ENCODE measurements at regions not wholly inside any gene's neighbourhood (a gene's known extent, or its start where the extent isn't known, plus 50 kb on each side); places are given as distances from the start of the nearest gene placed in this dataset.

DNA sequence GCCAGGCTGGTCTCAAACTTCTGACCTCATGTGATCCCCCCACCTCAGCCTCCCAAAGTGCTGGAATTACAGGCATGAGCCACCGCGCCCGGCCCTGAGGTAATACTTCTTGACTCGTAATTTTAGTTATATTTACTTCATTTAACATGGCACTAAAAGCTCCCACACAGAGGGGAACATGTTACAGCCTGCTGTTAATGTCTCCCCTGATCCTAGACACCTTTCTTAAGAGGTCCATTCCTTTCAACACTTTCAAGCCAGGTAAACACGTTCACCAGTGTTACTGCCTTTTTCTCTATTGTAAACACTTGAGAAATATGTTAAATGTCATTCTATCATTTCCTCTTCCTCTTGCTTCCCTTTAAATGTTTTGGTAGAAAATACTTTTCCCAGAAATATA, 161.4 kb downstream of the METTL4 start:
- no peak for DNase-seq

DNA sequence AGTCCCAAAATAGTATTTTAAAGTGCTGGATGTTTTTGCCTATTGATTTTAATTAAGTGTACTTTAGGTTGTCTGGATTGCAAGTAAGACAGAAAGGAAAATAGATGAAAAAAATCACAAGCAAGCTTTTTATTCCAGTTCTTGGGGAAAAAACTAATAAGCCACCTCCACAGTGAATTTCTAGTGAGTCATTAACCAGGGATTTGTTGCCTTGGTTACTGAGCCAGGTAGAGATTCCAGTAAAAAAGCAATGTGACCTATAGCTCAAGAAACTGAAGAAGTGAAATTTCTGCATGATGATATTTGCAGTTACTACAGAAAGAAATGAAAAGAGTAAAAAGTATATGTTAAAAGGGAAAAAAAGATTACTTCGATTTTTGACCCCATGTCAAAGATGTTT, 160.6 kb downstream of the METTL4 start:
- DNase-seq = no peak

DNA sequence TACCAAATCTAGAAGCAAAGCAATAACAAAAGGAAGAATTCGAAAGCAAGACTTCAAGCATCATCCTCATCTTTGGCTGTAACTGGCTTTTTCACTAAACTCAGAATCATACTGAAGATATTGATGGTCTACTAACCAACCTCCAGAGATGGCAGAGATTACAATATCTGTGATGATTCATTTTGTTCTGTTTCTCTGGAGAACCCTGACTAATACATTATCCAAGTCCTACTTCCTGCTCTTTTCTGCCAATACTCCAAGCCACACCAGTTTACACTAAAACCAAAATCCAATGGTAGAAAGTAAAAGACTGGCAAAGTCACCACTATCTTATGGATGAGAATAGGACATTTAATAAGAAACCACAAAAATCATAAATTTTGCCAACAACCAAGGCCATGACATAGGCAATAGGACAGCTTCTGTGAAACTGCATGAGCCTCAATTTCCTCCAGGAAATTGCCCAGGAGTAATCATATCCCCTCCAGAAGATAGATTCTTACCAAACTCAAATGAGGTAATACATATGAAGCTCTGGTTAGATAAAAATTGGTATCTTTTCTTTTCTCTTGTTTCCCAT, 159.8 kb downstream of the METTL4 start:
- DNase-seq = no peak

DNA sequence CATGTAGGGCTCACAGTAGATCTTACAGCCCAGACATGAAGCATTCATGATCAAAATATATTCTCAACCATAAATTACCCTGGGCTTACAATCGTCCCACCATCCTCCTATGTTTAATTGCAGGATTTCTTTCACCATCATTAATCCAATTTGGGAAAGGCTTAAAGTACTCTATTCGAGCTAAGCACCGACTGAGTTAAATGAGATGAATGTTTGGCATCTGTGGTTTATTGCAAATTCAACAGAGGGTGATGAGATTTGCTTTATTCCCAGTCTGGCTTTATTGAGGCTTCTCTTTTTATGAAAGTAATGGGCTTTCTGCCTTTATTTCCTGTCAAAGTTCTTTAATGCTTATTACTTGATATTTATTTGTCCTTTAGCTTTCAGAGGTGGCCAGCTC, 159.0 kb downstream of the METTL4 start:
- no peak for DNase-seq

DNA sequence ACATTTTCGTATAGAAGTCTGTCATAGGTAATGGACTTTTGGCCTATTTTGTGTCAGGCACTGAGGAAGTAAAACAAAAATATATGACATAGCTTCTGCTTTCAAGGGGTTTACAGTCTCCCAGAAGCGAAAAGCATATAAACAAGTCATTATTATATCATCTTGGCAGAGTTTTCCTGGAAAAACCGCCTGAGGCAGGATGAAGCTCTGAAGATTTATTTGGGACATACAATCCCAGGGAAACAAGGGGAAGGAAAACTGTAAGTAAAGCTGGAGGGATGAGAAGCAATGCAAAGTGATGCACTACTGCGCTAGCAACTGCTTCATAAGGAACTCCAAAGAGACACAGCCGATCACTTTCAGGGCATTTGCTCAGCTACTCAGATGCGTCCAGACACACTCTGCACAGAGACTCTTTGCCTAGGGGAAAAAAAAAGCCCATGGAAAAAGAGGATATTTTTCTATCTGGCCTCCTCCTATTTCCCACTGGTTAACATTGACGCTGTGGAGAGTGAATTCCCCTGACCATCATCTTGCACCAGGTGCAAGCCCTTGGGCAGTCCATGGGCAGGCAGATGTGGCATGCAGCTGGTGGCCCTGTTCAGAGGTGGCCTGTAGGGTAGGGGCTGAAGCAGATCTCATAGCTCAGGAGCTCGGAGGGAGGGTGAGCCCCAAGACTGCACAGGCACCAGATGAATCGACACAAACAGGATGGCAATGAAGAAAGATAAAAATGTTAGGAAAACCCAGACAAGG, 158.1 kb downstream of the METTL4 start:
- DNase-seq = no peak

DNA sequence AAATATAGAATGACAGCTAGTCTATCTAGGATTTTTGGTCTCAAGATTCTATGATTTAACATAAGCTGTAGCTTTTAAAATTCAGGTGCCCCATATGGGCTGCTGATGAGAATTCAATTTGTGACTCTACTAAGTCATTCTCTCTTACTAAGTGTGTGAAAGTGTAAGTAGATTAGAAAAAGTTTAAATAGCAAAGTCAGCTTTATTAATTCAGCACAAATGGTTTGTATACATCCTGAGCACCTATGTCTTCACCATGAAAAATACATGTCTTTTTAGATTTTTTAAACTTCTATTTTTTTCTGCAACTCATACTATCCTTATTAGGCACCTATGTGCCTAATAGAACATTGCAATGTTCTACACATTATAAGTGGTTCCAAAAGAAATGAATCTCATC, 157.1 kb downstream of the METTL4 start:
- no peak for DNase-seq

DNA sequence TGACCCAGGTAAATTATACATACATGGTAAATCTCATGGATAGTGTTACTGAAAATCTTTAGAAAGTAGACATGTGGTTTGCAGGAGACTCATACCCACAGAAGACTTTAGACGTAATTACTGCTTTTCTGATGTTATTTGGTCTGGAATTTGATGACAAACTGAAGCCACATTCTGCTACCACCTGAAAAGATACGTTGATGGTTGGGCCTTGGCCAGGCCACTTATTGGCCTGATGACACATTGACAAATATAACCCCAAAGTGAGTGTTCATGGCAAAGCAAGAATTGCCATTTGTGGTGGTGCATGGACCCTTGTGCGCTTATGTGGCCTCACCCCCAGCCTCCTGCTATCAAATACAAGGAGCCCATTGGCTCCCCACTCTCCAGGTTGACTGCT, 155.6 kb downstream of the METTL4 start:
- no peak for DNase-seq

DNA sequence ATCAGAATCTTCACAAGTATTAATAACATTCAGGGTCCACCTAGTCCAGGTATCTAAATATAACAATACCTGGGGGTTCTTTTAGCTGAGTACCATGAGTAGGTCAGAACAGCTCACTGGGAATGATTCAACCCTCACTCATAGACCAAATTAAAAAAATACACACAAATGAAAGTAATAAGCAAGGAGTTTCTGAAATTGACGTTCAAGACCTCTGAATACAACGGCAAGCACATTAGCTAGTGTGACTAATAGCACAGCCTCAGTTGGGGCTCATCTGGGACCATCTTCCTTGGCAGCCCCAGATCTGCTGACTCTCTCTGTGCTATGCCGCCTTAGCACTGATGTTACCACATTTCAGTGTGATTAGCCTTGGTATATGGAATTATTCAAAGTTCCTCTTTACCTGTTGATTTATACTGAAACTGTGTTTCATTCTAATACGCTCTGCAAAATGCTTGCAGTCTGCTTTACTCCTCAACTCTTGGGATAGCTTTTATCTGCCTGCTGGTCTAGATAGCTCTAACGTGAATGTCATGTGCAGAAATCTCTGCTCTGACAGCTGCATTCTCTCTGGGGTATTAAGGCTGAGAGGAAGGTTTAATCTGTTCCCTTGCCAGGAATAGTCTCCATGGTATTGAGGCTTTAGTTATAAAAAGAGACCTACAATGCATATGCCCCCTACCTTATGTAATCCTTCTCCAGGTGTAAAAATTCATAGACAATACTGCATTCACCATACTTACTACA, 153.3 kb downstream of the METTL4 start:
- DNase-seq = no peak

DNA sequence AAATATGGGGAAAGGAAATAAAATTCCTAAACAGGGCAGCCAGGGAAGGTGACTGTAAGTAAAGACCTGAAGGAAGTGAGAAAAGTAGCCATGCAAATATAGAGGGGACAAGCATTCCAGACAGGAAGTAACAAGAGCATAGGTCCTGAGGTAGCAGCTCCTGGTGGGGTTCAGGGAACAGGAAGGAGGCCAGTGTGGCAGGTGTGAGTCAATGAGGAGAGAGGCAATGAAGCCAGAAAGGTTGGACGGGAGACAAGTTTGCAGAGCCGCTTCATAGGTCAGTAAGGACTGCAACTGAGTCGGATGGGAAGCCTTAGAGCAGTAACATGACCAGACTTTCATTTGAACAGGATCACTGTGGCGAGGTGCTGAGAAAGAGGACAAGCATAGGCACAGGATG, 150.9 kb downstream of the METTL4 start:
- DNase-seq = no peak

DNA sequence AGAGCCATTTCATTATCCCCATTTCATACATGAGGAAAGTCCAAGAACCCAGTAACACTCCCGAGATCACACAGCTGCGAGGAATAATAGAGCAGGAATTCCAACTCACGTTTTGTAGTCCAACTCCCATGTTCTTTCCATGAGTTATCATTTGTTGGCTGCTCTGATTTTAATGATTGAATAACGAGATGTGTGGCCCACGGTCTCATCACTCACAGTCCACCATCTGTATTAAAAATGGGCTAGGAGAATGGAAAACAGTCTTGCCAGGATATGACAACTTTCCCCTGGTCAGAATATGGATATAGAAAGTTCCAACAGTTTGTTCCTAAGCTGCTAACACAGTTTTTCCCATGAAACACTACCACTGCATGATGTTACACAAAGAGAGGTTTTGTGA, 147.5 kb downstream of the METTL4 start:
- DNase-seq = no peak

DNA sequence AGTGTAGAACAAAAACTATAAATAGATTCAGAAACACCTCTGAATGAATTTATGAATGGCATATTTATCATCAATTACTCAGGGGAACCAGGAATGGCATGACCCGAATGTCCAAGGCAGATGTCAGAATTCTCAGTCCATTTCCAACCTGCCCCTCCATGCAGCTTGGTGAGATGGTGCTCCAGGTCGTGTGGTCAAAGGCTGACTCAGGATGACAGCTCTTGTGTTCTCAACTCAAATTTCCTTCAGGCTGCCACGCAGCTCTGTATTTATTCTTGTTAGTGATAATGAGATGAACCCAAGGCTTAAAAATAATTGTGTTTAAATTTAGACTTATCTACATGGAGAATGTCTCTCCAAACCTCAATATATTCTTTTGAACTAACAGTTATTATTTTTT, 146.9 kb downstream of the METTL4 start:
- no peak for DNase-seq

DNA sequence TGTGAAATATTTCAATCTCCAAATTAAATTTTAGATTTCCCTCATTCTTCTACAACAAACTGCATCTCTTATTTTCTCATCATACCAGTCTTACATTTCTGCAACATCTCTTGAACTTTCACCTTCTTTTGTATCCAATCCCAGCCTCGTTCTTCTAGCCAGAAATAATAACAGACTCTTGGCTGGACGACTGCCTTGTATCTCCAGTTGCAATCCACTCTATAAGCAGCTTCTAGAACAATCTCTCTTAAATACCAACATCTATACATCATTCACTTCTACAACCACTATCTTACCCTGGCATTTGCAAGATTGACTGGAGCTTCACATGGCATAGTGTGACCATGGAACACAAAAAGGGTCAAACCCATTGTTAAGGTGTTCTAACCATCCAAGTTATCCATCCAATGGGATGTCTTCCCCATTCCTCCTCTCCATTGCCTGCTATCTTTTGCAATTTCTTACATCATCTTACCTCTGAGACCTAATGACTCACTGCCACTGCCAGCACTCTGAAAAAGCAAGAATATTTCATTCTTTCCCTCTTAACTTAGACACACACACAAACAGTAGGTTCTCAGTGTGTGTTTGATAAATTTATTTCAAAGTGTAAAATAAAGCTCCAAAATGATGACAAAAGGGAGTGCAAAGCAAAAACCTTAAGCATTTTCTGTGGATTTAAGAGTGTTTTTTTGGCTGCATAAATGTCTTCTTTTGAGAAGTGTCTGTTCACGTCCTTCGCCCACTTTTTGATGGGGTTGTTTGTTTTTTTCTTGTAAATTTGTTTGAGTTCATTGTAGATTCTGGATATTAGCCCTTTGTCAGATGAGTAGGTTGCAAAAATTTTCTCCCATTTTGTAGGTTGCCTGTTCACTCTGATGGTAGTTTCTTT, 145.6 kb downstream of the METTL4 start:
- DNase-seq = no peak

DNA sequence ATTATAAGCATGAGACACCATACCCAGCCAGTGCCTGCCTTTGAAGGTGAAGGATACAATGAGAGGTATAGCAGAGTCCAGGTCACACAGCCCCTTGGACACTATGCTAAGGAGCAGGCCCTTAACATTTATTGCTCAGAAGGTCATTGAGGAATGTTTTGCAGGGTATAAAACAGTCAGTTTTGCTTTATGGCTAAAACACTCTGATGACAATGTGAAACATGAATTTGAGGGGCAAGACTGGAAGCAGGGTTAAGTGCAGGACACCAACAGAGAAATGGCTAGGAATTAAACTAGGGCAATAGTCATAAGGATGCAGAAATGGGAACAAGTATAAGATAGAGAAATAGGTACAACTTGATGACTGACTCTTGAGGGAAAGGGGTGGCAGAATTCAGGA, 141.1 kb downstream of the METTL4 start:
- no peak for DNase-seq

DNA sequence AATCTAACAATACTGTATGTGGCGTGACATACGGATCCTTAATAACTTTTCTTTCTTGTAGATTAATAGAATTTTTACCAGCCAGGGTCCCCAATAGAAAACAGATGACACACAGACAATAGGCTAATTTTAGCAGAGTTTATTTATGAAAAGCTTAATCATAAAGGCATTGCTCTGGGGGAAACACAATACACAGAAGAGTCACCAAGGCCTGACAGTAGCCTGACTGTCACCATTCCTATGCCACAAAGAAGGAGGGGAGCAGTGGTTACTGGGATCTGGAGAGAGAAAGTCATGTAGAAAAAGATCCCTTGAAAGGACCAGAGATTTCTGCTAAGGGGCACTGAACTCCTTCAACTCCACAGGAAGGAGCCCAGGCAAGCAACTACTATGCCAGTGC, 139.5 kb downstream of the METTL4 start:
- no peak for DNase-seq

DNA sequence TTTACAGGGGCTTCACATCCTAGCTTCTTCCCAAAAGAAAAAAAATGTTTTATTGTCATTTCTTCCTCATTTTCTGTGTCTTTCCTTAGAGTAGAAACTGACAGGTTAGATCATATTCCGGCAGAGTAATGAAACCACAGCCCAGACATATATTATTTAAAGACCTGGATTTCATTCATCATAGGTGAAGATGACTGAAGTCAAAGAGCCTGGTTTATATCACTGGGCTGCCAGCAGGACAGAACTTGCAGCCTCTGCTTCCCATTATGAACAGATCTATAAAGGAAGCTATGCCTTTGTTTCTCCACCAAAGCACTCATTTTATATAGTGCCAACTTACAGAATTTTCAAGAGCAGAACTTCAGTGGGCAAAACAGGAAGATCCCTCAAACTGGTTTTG, 137.9 kb downstream of the METTL4 start:
- no peak for DNase-seq

DNA sequence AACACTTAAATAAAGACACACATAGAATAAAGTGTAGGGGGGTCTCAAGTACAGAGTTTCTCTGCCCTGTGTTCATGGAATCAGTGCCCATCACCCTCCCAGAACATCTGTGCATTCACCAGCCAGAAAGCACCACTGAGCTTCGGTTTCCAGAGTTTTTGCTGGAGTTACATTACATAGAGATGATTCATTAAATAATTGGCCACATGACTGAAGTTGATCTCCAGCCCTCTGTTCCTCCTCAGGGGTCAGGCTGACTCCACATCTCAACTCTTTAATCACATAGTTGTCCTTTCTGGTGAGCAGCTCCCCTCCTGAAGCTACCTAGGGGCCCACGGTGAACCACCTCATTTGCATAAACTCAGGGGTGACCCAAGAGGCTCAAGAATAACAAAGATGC, 129.8 kb downstream of the METTL4 start:
- no peak for DNase-seq

DNA sequence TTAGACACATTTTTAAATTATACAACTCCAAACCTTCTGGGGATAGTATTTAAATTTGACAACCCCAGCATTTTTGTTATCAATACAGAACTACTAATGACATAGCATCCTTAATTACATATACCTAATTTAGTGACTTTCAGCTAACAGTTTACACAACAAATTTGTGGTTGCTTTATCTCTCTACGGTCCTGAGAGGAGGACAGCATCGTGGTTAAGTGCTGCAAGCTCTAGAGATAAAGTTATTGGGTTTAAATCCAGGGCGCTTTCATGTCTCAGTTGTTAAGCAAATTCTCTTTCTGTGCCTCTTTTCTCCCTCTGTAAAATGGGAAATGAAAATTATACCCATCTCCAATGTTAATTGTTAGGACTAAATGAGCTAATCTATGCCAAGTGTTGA, 129.3 kb downstream of the METTL4 start:
- no peak for DNase-seq

DNA sequence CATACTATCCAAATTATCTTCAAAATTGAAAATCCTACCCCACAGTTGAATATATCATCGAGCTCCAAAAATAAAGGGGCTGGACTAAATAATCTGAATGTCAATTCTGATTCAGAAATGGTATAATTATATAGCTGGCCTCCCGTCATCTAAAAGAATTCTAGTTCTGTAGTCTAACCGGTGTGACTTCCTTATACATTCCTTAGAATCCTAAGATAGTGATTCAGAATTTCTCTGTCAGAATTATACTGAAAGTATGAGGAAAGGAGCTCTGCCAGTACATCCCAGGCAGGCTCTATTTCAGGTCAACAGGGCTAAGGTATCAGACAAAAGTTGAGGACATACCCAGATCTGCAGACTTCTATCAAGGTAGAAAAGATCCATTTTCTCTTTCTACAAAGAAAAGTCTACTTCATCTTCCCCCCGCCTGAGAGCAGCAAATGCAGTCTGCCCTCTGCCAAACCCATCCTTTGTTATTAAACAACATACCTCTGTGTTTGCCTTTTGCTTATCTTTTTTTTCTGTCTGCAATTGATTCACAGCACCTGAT, 128.5 kb downstream of the METTL4 start:
- DNase-seq = no peak

DNA sequence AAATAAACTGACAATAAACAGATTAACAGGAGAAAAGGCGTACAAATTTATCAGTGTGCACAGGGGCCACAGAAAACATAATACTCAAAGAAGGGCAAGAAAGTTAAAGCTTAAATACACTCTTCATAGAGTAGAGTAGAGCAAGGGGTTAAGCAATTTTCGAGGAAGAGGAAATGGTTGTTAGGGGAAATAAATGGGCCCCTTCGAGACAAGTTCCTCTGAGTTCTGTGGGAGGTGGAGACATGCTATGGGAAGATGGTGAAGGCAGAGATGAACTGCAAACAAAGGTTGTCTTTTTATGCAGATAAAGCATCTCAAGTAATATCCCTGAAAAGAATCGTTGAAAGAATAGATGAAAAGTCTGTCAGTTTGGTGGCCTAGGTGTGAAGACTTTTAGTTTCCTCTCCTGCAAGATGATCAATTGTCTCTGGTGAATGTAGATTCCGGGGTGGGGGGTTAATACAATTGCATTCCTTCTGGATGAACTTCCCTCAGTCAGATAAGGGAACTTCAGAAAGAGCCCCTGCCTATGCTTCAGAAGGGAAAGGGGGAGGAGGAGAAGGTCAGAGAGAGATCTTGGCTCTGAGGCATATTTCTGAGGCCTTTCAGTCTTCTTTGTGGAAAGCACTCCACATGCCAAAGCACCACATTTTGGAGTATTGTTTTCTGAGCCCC, 127.0 kb downstream of the METTL4 start:
- no peak for DNase-seq

DNA sequence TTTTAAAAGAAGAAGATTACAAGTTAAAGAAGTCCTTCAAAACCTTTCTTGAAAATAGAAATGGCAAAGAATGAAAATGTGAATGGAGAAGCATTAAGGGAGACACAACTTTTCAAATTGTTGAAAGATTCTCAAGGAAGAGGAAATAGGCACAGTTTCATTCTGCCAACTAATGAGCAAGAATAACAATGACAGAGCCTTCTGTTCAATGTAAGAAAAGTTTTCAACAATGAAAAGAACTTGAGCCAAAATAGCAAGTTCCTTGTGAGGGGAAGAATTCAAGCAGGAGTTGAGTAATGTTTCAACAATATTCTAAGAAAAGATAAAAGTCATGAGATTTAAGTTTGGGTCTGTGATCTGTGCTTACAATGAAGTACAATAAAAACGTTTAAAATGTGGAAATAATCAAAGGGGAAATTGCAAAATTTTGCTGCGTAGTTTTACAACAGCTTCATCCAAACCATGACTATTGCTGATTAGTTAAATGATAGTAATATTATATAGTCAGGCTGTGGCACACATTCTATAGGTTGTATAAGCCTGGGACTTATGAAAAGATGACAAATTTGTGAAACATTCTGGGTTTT, 122.6 kb downstream of the METTL4 start:
- no peak for DNase-seq

DNA sequence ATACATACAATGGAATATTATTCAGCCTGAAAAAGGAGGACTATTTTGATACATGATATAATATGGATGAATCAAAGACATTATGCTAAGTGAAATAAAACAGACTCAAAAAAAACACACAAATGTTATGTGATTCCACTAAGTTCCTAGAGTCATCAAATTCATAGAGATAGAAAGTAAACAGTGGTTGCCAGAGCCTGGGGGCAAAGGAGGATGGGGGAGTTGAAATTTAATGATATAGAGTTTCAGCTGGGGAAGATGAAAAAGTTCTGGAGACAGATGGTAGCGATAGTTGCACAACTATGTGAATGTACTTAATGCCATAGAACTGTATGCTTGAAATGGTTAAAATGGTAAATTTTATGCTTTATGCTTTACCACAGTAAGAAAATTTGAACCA, 119.7 kb downstream of the METTL4 start:
- DNase-seq = no peak

DNA sequence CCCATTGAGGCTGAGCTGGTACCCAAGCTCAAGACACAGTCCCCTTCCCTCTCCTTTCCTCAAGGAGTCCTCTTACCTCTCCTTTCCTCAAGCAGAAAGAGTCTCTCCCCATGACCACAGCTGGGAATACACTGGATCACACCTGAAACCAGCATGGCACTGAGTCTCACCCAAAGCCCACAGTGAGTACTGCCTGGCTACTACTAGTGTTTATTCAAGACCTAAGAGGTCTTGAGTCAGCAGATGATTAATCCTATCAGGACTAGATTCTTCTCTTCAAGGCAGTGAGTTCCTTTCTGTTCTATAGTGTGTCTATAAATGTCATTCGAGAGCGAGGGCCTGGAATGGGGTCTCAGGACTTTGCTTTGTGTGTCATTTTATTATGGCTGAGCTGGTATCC, 111.4 kb downstream of the METTL4 start:
- no peak for DNase-seq

All from stimulated activated naive CD4-positive, alpha-beta T cell (primary cell).